Upper lobe of left lung (tissue), 6 donors: ENCODE measurements at regions not wholly inside any gene's neighbourhood (a gene's known extent, or its start where the extent isn't known, plus 50 kb on each side); places are given as distances from the start of the nearest gene placed in this dataset.

ENCODE experiments used
- ATAC-seq, 2 donors: fragments of 200-7000 bp; cut with Tn5 transposase; one replicate each; pipeline ENCODE4 v1.9.1; 2022; ENCODE audit warnings: mild to moderate bottlenecking in 2 of 2, moderate library complexity in 2 of 2; ENCODE audit not compliant: low FRiP score in 2 of 2
- DNase-seq, 2 donors: peaks; one replicate each; pipeline ENCODE4 v3.0.0-alpha.2; 2019 to 2020
- H3K27ac ChIP-seq, 4 donors: fragments of 200-600 bp; sonication (generic); one replicate each; pipeline ENCODE4 v1.5.1; 2016 to 2019
- H3K27me3 ChIP-seq, 4 donors: fragments of 200-600 bp; sonication (generic); one replicate each; pipeline ENCODE4 v1.5.1; 2017 to 2019
- H3K36me3 ChIP-seq, 4 donors: fragments of 200-600 bp; sonication (generic); one replicate each; pipeline ENCODE4 v1.5.1; 2016 to 2019
- H3K4me1 ChIP-seq, 4 donors: fragments of 200-600 bp; sonication (generic); one replicate each; pipeline ENCODE4 v1.5.1; 2018 to 2019
- H3K4me3 ChIP-seq, 4 donors: fragments of 200-600 bp; sonication (generic); one replicate each; pipeline ENCODE4 v1.5.1; 2017 to 2019; ENCODE audit warnings: mild to moderate bottlenecking in 2 of 4, moderate library complexity in 1 of 4
- H3K9me3 ChIP-seq, 4 donors: fragments of 200-600 bp; sonication (generic); one replicate each; pipeline ENCODE4 v1.5.1; 2018 to 2019
- EP300 ChIP-seq, 4 donors: sonication (generic); formaldehyde crosslinking; IDR thresholded peaks; one replicate each; pipeline ENCODE4 v1.5.1; 2017; ENCODE audit warnings: antibody characterized with exemption in 4 of 4, control low read depth in 2 of 4
- POLR2A ChIP-seq, 4 donors: fragments of 450-650 bp; IDR thresholded peaks; one replicate each; pipeline ENCODE4 v1.5.1; 2016 to 2017; ENCODE audit warnings: antibody characterized with exemption in 4 of 4, mild to moderate bottlenecking in 2 of 4
- POLR2AphosphoS5 ChIP-seq, 2 donors: sonication (generic); formaldehyde crosslinking; IDR thresholded peaks; one replicate each; pipeline ENCODE4 v1.5.1; 2017; ENCODE audit warnings: antibody characterized with exemption in 2 of 2
- WGBS, 2 donors: methylation state at CpG; one replicate each; pipeline ENCODE4 v1.1.5; 2017 to 2018; 5-methylcytosine and 5-hydroxymethylcytosine counted together
- TF ChIP-seq, protein P1 (sequence below), 6 experiments: fragments of 450-650 bp in 4 of 6; fragments of 200-600 bp in 2 of 6; sonication (generic) in 2 of 6; IDR thresholded peaks; one replicate each; pipeline ENCODE4 v1.5.1; 2016 to 2019; ENCODE audit warnings: antibody characterized with exemption in 6 of 6
- donor health status: DM: no; HTN: no; CAD: no; lungs with moderate emphysema.
- donor health status: DM: no; HTN: yes; CAD: no; lungs with severe emphysema.

DNA sequence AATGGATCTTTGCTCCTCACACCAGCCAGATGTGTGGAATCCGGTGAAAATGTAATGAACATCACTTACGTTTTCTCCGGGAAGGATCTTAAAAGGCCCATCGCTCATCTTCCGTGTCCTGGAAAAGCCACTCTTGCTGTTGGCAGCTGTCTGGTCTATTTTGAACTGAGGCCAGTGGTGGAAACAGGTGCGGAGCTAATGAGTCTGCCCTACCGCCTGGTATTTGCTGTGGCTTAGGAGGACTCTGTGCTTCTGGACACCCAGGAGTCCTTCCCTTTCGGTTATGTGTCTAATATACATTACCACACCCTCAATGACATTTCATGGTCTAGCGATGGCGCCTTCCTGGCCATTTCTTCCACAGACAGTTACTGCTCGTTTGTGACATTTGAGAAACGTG lies 264.2 kb upstream of the PREP start:
- TF ChIP-seq EP300 (IDR thresholded peaks at IDR 0.05) (no peak), POLR2A (IDR thresholded peaks at IDR 0.05) (no peak), POLR2AphosphoS5 (IDR thresholded peaks at IDR 0.05) (no peak)
- TF ChIP-seq, protein P1, sequence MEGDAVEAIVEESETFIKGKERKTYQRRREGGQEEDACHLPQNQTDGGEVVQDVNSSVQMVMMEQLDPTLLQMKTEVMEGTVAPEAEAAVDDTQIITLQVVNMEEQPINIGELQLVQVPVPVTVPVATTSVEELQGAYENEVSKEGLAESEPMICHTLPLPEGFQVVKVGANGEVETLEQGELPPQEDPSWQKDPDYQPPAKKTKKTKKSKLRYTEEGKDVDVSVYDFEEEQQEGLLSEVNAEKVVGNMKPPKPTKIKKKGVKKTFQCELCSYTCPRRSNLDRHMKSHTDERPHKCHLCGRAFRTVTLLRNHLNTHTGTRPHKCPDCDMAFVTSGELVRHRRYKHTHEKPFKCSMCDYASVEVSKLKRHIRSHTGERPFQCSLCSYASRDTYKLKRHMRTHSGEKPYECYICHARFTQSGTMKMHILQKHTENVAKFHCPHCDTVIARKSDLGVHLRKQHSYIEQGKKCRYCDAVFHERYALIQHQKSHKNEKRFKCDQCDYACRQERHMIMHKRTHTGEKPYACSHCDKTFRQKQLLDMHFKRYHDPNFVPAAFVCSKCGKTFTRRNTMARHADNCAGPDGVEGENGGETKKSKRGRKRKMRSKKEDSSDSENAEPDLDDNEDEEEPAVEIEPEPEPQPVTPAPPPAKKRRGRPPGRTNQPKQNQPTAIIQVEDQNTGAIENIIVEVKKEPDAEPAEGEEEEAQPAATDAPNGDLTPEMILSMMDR (IDR thresholded peaks at IDR 0.05): no peak
- H3K9me3 ChIP-seq: no peaks in the 10 kb centered on the region
- no peak overlapping the region for H3K4me3 ChIP-seq
- no peaks in the 10 kb centered on the region for H3K27me3 ChIP-seq
- whole genome bisulfite sequencing, 2 donors: 92 to 95% methylated on average over 12 of the region's 12 CpGs
- DNase-seq: no peak
- no peak for ATAC-seq
- H3K4me1 ChIP-seq: no peaks in the 10 kb centered on the region
- H3K27ac ChIP-seq: no peak overlapping the region
- H3K36me3 ChIP-seq: no peaks in the 10 kb centered on the region

- WGBS, 2 donors: 89 to 91% methylated on average over 2 of the region's 2 CpGs
- no peaks in the 10 kb centered on the region for H3K36me3 ChIP-seq
- no peak overlapping the region for H3K27ac ChIP-seq
- no peak for DNase-seq
- H3K9me3 ChIP-seq: no peaks in the 10 kb centered on the region
- H3K27me3 ChIP-seq: no peaks in the 10 kb centered on the region
- H3K4me3 ChIP-seq: no peak overlapping the region
- no peaks in the 10 kb centered on the region for H3K4me1 ChIP-seq
- TF ChIP-seq POLR2AphosphoS5 (IDR thresholded peaks at IDR 0.05) (no peak), EP300 (IDR thresholded peaks at IDR 0.05) (no peak), POLR2A (IDR thresholded peaks at IDR 0.05) (no peak)
- TF ChIP-seq, protein P1 (IDR thresholded peaks at IDR 0.05): no peak
- ATAC-seq: no peak
These were observed 262.0 kb upstream of the PREP start for GRCh38 chr6:105664931-105665330.

DNA sequence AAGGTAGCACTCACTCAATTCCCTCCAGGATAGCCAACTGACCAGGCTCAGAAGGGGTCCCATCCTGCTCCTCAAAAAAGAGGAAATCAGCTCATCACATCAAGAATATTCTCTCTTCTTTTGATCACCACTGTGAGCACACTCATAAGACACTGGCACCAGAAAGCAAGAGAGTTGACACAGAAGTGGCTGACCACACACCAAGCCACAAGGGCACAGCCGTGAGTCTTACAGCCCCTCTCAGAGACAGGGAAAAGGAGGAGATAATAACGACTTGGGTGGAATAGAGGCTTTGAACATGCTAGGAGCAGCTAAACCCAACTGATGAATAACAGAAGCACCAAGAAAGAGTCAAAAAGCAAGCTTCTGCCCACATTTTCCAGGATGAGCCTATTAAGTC lies 249.1 kb upstream of the PREP start:
- WGBS, 2 donors: 77 to 78% methylated on average over 2 of the region's 2 CpGs
- TF ChIP-seq POLR2A (IDR thresholded peaks at IDR 0.05) (no peak), EP300 (IDR thresholded peaks at IDR 0.05) (no peak), POLR2AphosphoS5 (IDR thresholded peaks at IDR 0.05) (no peak)
- TF ChIP-seq, protein P1 (IDR thresholded peaks at IDR 0.05): no peak
- ATAC-seq (no peak), DNase-seq (no peak)
- Histone ChIP-seq H3K4me1 (no peaks in the 10 kb centered on the region), H3K36me3 (no peaks in the 10 kb centered on the region), H3K9me3 (no peaks in the 10 kb centered on the region), H3K4me3 (no peak overlapping the region), H3K27ac (no peak overlapping the region), H3K27me3 (no peaks in the 10 kb centered on the region)

- H3K4me3 ChIP-seq: no peak overlapping the region
- no peak overlapping the region for H3K27ac ChIP-seq
- no peaks in the 10 kb centered on the region for H3K9me3 ChIP-seq
- DNase-seq (no peak), ATAC-seq (no peak)
- H3K4me1 ChIP-seq: peaks cover 0 to 2% (median 0%) of the 10 kb centered on the region in 4 donors
- WGBS, 2 donors: 74 to 84% methylated on average over 1 of the region's 1 CpG
- TF ChIP-seq POLR2AphosphoS5 (IDR thresholded peaks at IDR 0.05) (no peak), POLR2A (IDR thresholded peaks at IDR 0.05) (no peak), EP300 (IDR thresholded peaks at IDR 0.05) (no peak)
- TF ChIP-seq, protein P1 (IDR thresholded peaks at IDR 0.05): no peak
- H3K36me3 ChIP-seq: no peaks in the 10 kb centered on the region
- H3K27me3 ChIP-seq: no peaks in the 10 kb centered on the region
These were observed 247.5 kb upstream of the PREP start for GRCh38 chr6:105650347-105650746.

GRCh38 chr6:105649192-105649591 lies 246.3 kb upstream of the PREP start:
- no peak for ATAC-seq
- no peak for DNase-seq
- TF ChIP-seq POLR2A (IDR thresholded peaks at IDR 0.05) (no peak), EP300 (IDR thresholded peaks at IDR 0.05) (no peak), POLR2AphosphoS5 (IDR thresholded peaks at IDR 0.05) (no peak)
- TF ChIP-seq, protein P1 (IDR thresholded peaks at IDR 0.05): no peak
- H3K4me1 ChIP-seq: peaks cover 0 to 4% (median 0%) of the 10 kb centered on the region in 4 donors
- H3K4me3 ChIP-seq: no peak overlapping the region
- no peaks in the 10 kb centered on the region for H3K9me3 ChIP-seq
- no peaks in the 10 kb centered on the region for H3K27me3 ChIP-seq
- no peak overlapping the region for H3K27ac ChIP-seq
- WGBS, 2 donors: 91 to 93% methylated on average over 1 of the region's 1 CpG
- no peaks in the 10 kb centered on the region for H3K36me3 ChIP-seq
